ENCODE measurements at regions not wholly inside any gene's neighbourhood (a gene's known extent, or its start where the extent isn't known, plus 50 kb on each side); places are given as distances from the start of the nearest gene placed in this dataset.

- peaks cover 5% of the 10 kb centered on the region for H3K36me3 Mint-ChIP-seq
- H3K4me1 Mint-ChIP-seq = no peaks in the 10 kb centered on the region
- H3K27ac Mint-ChIP-seq = no peak overlapping the region
- no peaks in the 10 kb centered on the region for H3K9me3 Mint-ChIP-seq
- no peaks in the 10 kb centered on the region for H3K27me3 Mint-ChIP-seq
- no peak overlapping the region for H3K4me3 Mint-ChIP-seq
These were observed 56.3 kb upstream of the GRK3 start for GRCh38 chr22:25508161-25508560.

GRCh38 chr22:25508761-25509321 lies 55.6 kb upstream of the GRK3 start:
- Mint-ChIP-seq H3K9me3 (no peaks in the 10 kb centered on the region), H3K4me1 (no peaks in the 10 kb centered on the region), H3K27ac (no peak overlapping the region), H3K36me3 (peaks cover 5% of the 10 kb centered on the region), H3K27me3 (no peaks in the 10 kb centered on the region), H3K4me3 (no peak overlapping the region)

- no peaks in the 10 kb centered on the region for H3K27me3 Mint-ChIP-seq
- H3K36me3 Mint-ChIP-seq = peaks cover 5% of the 10 kb centered on the region
- H3K27ac Mint-ChIP-seq = no peak overlapping the region
- no peaks in the 10 kb centered on the region for H3K9me3 Mint-ChIP-seq
- H3K4me1 Mint-ChIP-seq = no peaks in the 10 kb centered on the region
- no peak overlapping the region for H3K4me3 Mint-ChIP-seq
These were observed 55.1 kb upstream of the GRK3 start for GRCh38 chr22:25509374-25509791.

- H3K27ac Mint-ChIP-seq = no peak overlapping the region
- H3K36me3 Mint-ChIP-seq = peaks cover 5% of the 10 kb centered on the region
- H3K27me3 Mint-ChIP-seq = no peaks in the 10 kb centered on the region
- no peak overlapping the region for H3K4me3 Mint-ChIP-seq
- H3K4me1 Mint-ChIP-seq = no peaks in the 10 kb centered on the region
- H3K9me3 Mint-ChIP-seq = no peaks in the 10 kb centered on the region
These were observed 53.6 kb upstream of the GRK3 start for GRCh38 chr22:25510876-25511275.

GRCh38 chr22:25511725-25512124 lies 52.8 kb upstream of the GRK3 start:
- Mint-ChIP-seq H3K9me3 (no peaks in the 10 kb centered on the region), H3K27ac (no peak overlapping the region), H3K27me3 (no peaks in the 10 kb centered on the region), H3K4me1 (no peaks in the 10 kb centered on the region), H3K36me3 (peaks cover 5% of the 10 kb centered on the region), H3K4me3 (no peak overlapping the region)

GRCh38 chr22:25514436-25515180 lies 49.9 kb upstream of the GRK3 start:
- Mint-ChIP-seq H3K27ac (no peak overlapping the region), H3K4me1 (no peaks in the 10 kb centered on the region), H3K27me3 (no peaks in the 10 kb centered on the region), H3K9me3 (no peaks in the 10 kb centered on the region), H3K4me3 (no peak overlapping the region), H3K36me3 (peaks cover 3% of the 10 kb centered on the region)
